Activated naive CD4-positive, alpha-beta T cell treated with anti-CD3 and anti-CD28 coated beads for 36 hours (primary cell): ENCODE measurements at regions not wholly inside any gene's neighbourhood (a gene's known extent, or its start where the extent isn't known, plus 50 kb on each side); places are given as distances from the start of the nearest gene placed in this dataset.

Source experiments
- CTCF ChIA-PET: fragments of 350-600 bp; sonication (Branson Sonifier 250); formaldehyde crosslinking; loops from one replicate; lab custom pipeline; 2021; ENCODE audit warnings: antibody characterized with exemption; lab: Charles Lee
- DNase-seq: peaks from one replicate; pipeline ENCODE4 v3.0.0-alpha.2; 2020
- H3K27ac Mint-ChIP-seq: one replicate; pipeline ENCODE4 v1.8.0; 2021; ENCODE audit warnings: mild to moderate bottlenecking, mixed read lengths
- H3K27me3 Mint-ChIP-seq: one replicate; pipeline ENCODE4 v1.8.0; 2021; ENCODE audit warnings: low read depth, mixed read lengths
- H3K36me3 Mint-ChIP-seq: one replicate; pipeline ENCODE4 v1.8.0; 2021; ENCODE audit warnings: low read depth, mixed read lengths
- H3K4me1 Mint-ChIP-seq: one replicate; pipeline ENCODE4 v1.8.0; 2021; ENCODE audit warnings: low read depth, mixed read lengths
- H3K4me3 Mint-ChIP-seq: one replicate; pipeline ENCODE4 v1.8.0; 2021; ENCODE audit warnings: mild to moderate bottlenecking, moderate library complexity, mixed read lengths
- H3K9me3 Mint-ChIP-seq: one replicate; pipeline ENCODE4 v1.8.0; 2021; ENCODE audit warnings: mixed read lengths
- intact Hi-C: fragments of 100-400 bp; cut with micrococcal nuclease; formaldehyde crosslinking; loops from one replicate; pipeline ENCODE4 v1.15.1; 2023

DNA sequence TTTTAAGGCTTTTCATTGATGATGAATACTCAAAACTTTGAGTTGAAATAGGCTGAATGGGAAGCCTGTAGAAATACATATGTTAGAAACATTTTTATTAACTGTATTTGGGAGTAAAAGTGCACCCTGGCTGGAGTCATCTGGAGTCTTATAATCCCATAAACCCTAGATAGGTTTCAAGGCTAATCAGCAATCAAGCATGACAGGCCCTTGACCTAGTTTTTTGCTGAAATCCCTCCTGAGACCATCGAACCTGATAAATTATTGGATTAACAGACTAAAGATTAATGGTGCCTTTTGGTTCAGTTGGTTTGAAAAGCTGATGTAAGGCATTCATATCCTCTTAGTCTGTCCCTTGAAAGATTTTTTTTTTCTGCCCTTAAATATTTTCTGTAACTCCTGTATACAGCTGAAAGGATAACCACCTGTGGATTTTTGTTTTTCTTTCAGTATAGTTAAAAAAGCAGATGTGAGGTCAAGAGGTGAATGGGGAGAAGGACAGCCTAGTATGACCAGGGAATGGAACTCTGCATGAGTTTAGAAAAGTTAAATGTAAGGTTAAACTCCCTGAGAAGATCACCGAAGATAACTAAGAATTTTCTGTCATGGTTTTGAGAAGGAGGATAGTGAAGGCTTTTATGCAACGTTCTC is 69.4 kb upstream of the STXBP5L start:
- Mint-ChIP-seq H3K9me3 (no peaks in the 10 kb centered on the region), H3K27me3 (peaks cover 8% of the 10 kb centered on the region), H3K4me1 (no peaks in the 10 kb centered on the region), H3K27ac (no peak overlapping the region), H3K36me3 (no peaks in the 10 kb centered on the region), H3K4me3 (no peak overlapping the region)
- no peak for DNase-seq
- CTCF ChIA-PET: no interaction called here
- intact Hi-C loops: no loop called here

- intact Hi-C loops: no loop called here
- H3K9me3 Mint-ChIP-seq: no peaks in the 10 kb centered on the region
- no peak overlapping the region for H3K27ac Mint-ChIP-seq
- H3K4me3 Mint-ChIP-seq: no peak overlapping the region
- no peak for DNase-seq
- CTCF ChIA-PET: no interaction called here
- peaks cover 8% of the 10 kb centered on the region for H3K27me3 Mint-ChIP-seq
- H3K36me3 Mint-ChIP-seq: no peaks in the 10 kb centered on the region
- no peaks in the 10 kb centered on the region for H3K4me1 Mint-ChIP-seq
Observed at GRCh38 chr3:120839120-120839519, 68.9 kb upstream of the STXBP5L start.

DNA sequence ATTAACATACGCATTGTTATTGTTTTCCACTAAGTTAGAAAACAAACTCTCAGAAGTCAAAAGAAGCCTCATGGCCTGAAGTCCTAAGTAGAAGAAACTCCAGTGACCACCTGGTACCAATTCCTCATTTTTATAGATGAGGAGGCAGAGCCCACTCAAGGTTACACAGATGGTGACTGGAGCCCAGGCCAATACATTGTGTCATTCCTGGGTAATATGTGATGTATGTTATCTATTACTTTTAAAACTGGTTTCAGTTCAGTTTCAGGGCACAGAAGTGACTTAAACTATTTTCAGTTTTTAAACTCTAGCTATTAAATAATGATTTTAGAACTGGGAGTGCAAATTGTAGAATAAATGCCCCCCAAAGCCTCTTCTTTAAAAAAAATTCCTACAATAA is 66.7 kb upstream of the STXBP5L start:
- Mint-ChIP-seq H3K4me1 (no peaks in the 10 kb centered on the region), H3K27ac (no peak overlapping the region), H3K27me3 (peaks cover 11% of the 10 kb centered on the region), H3K4me3 (no peak overlapping the region), H3K36me3 (no peaks in the 10 kb centered on the region), H3K9me3 (no peaks in the 10 kb centered on the region)
- intact Hi-C loops: no loop called here
- CTCF ChIA-PET: no interaction called here
- DNase-seq: no peak

DNA sequence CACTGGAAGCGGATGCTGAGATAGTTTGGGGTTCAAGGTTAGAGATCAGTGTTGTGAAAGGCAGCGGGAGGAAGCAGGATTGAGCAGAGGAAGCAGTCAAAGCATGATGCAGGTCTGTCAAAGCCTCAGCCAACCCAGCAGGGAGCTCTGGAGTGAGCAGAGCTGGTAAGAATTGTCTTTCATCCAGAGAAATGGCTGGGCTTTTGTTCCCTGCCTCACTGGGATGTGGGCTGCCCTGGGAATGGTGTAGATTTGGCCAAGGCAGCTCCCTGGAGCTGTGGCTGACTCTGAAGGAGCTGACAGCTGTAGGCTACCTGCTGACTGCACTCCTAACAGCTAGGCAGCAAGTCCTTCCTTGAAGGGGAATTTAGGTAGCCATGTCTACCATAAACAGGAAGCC is 61.9 kb upstream of the STXBP5L start:
- Mint-ChIP-seq H3K27ac (no peak overlapping the region), H3K4me3 (no peak overlapping the region)

GRCh38 chr3:120848503-120848902 is 59.5 kb upstream of the STXBP5L start:
- Mint-ChIP-seq H3K27ac (no peak overlapping the region), H3K4me3 (no peak overlapping the region), H3K36me3 (no peaks in the 10 kb centered on the region), H3K4me1 (no peaks in the 10 kb centered on the region), H3K27me3 (peaks cover 24% of the 10 kb centered on the region), H3K9me3 (no peaks in the 10 kb centered on the region)
- no peak for DNase-seq
- intact Hi-C loops: no loop called here
- CTCF ChIA-PET: no interaction called here

More for the DNA sequence above, 61.9 kb upstream of the STXBP5L start:
- no peak for DNase-seq
- no peaks in the 10 kb centered on the region for H3K36me3 Mint-ChIP-seq
- H3K27me3 Mint-ChIP-seq: peaks cover 21% of the 10 kb centered on the region
- intact Hi-C loops: no loop called here
- CTCF ChIA-PET: no interaction called here
- no peaks in the 10 kb centered on the region for H3K9me3 Mint-ChIP-seq
- no peaks in the 10 kb centered on the region for H3K4me1 Mint-ChIP-seq

- CTCF ChIA-PET: no interaction called here
Observed at GRCh38 chr3:120850381-120851295, 57.4 kb upstream of the STXBP5L start.

DNA sequence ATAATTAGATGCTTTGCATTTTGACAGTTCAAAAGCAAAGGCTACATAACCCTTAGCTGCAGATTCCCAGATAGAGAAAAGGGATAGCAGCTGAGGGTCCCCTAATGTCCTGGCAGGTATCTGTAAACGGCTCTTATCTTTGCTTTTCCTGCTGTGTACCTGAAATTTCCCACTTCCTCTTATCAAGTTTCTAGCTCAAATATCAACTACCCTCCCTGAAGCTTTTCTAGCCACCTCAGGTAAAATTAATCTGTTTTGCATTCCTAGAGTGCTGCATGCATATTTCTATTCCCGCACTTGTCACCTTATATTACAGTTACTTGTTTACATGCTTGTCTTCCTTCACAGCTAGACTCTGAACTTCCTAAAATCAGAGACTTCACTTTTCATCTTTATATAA is 55.6 kb upstream of the STXBP5L start:
- H3K9me3 Mint-ChIP-seq: no peaks in the 10 kb centered on the region
- DNase-seq: no peak
- intact Hi-C loops: no loop called here
- H3K4me3 Mint-ChIP-seq: no peak overlapping the region
- H3K36me3 Mint-ChIP-seq: no peaks in the 10 kb centered on the region
- CTCF ChIA-PET: no interaction called here
- H3K27me3 Mint-ChIP-seq: peaks cover 10% of the 10 kb centered on the region
- H3K27ac Mint-ChIP-seq: no peak overlapping the region
- H3K4me1 Mint-ChIP-seq: no peaks in the 10 kb centered on the region

More at GRCh38 chr3:120850381-120851295, 57.4 kb upstream of the STXBP5L start:
- H3K36me3 Mint-ChIP-seq: no peaks in the 10 kb centered on the region
- H3K9me3 Mint-ChIP-seq: no peaks in the 10 kb centered on the region
- intact Hi-C loops: no loop called here
- H3K27me3 Mint-ChIP-seq: peaks cover 20% of the 10 kb centered on the region
- no peaks in the 10 kb centered on the region for H3K4me1 Mint-ChIP-seq
- no peak overlapping the region for H3K27ac Mint-ChIP-seq
- H3K4me3 Mint-ChIP-seq: no peak overlapping the region
- no peak for DNase-seq

DNA sequence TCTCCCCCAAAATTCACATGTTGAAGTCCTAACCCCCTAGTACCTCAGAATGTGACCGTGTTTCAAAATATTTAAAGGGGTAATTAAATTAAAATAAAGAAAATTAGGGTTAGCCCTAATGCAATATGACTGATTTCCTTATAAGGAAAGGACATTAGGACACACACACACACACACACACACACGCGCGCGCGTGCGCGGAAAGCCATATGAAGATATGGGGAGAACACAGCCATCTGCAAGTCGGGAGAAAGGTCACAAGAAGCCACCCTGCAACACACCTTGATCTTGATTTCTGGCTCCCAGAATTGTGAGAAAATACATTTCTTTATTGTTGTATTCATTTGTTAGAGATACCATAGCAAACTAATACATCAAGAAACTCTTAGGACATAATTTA is 54.6 kb upstream of the STXBP5L start:
- CTCF ChIA-PET: no interaction called here
- H3K27me3 Mint-ChIP-seq: peaks cover 8% of the 10 kb centered on the region
- no peaks in the 10 kb centered on the region for H3K9me3 Mint-ChIP-seq
- no peak for DNase-seq
- H3K36me3 Mint-ChIP-seq: no peaks in the 10 kb centered on the region
- no peak overlapping the region for H3K4me3 Mint-ChIP-seq
- H3K27ac Mint-ChIP-seq: no peak overlapping the region
- no peaks in the 10 kb centered on the region for H3K4me1 Mint-ChIP-seq
- intact Hi-C loops: no loop called here

GRCh38 chr3:120854908-120855526 is 53.0 kb upstream of the STXBP5L start:
- no peaks in the 10 kb centered on the region for H3K4me1 Mint-ChIP-seq
- no peak overlapping the region for H3K4me3 Mint-ChIP-seq
- H3K27me3 Mint-ChIP-seq: peaks cover 12% of the 10 kb centered on the region
- H3K9me3 Mint-ChIP-seq: no peaks in the 10 kb centered on the region
- H3K27ac Mint-ChIP-seq: no peak overlapping the region
- intact Hi-C loops: no loop called here
- CTCF ChIA-PET: interaction anchor here (0.5 kb wide), 1 partner anchor 29 kb away, joined by 3 read pairs; no protein-coding TSS in a partner anchor
- no peaks in the 10 kb centered on the region for H3K36me3 Mint-ChIP-seq
- no peak for DNase-seq

- Mint-ChIP-seq H3K36me3 (no peaks in the 10 kb centered on the region), H3K4me1 (no peaks in the 10 kb centered on the region), H3K27me3 (peaks cover 14% of the 10 kb centered on the region), H3K4me3 (no peak overlapping the region), H3K9me3 (no peaks in the 10 kb centered on the region), H3K27ac (no peak overlapping the region)
- CTCF ChIA-PET: interaction anchor here (0.6 kb wide), 1 partner anchor 61 kb away, joined by 5 read pairs; no protein-coding TSS in a partner anchor
- intact Hi-C loops: no loop called here
- DNase-seq: no peak
Observed at GRCh38 chr3:120855665-120856437, 52.2 kb upstream of the STXBP5L start.
